ENCODE measurements at regions not wholly inside any gene's neighbourhood (a gene's known extent, or its start where the extent isn't known, plus 50 kb on each side); places are given as distances from the start of the nearest gene placed in this dataset.

DNA sequence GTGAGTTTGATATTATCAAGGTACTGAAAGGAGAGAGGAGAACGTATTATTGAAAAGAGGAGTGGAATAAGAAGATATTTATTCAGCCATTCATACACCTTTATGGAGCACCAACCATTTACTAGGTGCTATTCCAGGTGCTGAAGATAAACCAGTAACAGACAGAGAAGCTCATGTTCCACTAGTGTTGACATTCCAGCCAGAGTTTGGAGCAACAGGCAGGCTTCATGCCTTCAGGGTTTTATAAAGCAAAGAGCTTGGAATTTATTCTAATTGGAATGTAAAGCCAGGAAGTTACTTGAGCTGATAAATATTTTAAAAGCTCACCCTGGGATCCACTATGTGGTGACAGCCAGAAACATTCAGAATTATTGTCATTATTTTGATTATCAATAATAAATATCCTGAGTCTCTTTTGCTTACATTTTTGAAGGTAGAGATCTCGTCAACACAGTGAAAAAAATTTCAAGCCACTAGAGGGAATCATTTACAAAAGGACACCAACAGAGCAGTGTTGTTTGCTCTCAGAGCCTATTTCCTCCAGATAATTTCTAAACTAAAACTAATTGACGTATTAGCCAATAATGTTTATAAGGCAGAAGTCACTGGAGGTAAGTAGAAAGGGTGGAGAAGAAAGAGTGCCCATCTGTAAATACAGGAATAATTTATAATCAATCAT lies 172.0 kb downstream of the KCNA4 start:
- TF ChIP-seq EZH2 (IDR thresholded peaks at IDR 0.05; ENCODE audit: insufficient read depth, poor library complexity, severe bottlenecking) (no peak), EZH2phosphoT487 (IDR thresholded peaks at IDR 0.05; ENCODE audit: insufficient read depth, low read depth) (no peak)
